T-helper 17 cell (primary cell): ENCODE measurements at regions not wholly inside any gene's neighbourhood (a gene's known extent, or its start where the extent isn't known, plus 50 kb on each side); places are given as distances from the start of the nearest gene placed in this dataset.

ENCODE experiments used
- ATAC-seq: fragments of 150-1000 bp; cut with Tn5 transposase; 2 replicates; pipeline ENCODE4 v1.10.0; 2021; ENCODE audit warnings: mild to moderate bottlenecking, moderate library complexity
- DNase-seq, 3 donors: peaks; one replicate each; pipeline versions ENCODE4 v3.0.0 to v3.0.0-alpha.2; 2020 to 2021
- H3K9me3 ChIP-seq: one replicate; pipeline ENCODE4 v1.7.0; 2013; ENCODE audit warnings: low read length, mild to moderate bottlenecking; ENCODE audit not compliant: control insufficient read depth, poor library complexity, severe bottlenecking
- H3K27ac Mint-ChIP-seq: one replicate; pipeline ENCODE4 v1.8.0; 2022; ENCODE audit warnings: mild to moderate bottlenecking, moderate library complexity, mixed read lengths
- H3K27me3 Mint-ChIP-seq: one replicate; pipeline ENCODE4 v1.8.0; 2022; ENCODE audit warnings: mixed read lengths
- H3K36me3 Mint-ChIP-seq: one replicate; pipeline ENCODE4 v1.8.0; 2022; ENCODE audit warnings: low read depth, mixed read lengths
- H3K4me1 Mint-ChIP-seq: one replicate; pipeline ENCODE4 v1.8.0; 2022; ENCODE audit warnings: mild to moderate bottlenecking, mixed read lengths
- H3K4me3 Mint-ChIP-seq: one replicate; pipeline ENCODE4 v1.8.0; 2022; ENCODE audit warnings: mild to moderate bottlenecking, moderate library complexity, mixed read lengths

- H3K9me3 ChIP-seq = no peaks in the 10 kb centered on the region
- Mint-ChIP-seq H3K4me3 (no peak overlapping the region), H3K27ac (peak overlapping the region; percentile 54), H3K4me1 (peaks cover 8% of the 10 kb centered on the region), H3K36me3 (no peaks in the 10 kb centered on the region), H3K27me3 (peaks cover 36% of the 10 kb centered on the region)
- no peak for ATAC-seq
- no peak for DNase-seq
Observed at GRCh38 chr13:30816736-30817135, 81.4 kb downstream of the ALOX5AP start.

GRCh38 chr13:30818323-30818960 is 83.1 kb downstream of the ALOX5AP start:
- peaks cover 5% of the 10 kb centered on the region for H3K4me1 Mint-ChIP-seq
- ATAC-seq = no peak
- no peak overlapping the region for H3K4me3 Mint-ChIP-seq
- no peak overlapping the region for H3K27ac Mint-ChIP-seq
- peaks cover 3% of the 10 kb centered on the region for H3K36me3 Mint-ChIP-seq
- no peak for DNase-seq
- H3K27me3 Mint-ChIP-seq = peaks cover 51% of the 10 kb centered on the region
- no peaks in the 10 kb centered on the region for H3K9me3 ChIP-seq

- Mint-ChIP-seq H3K4me1 (peaks cover 5% of the 10 kb centered on the region), H3K36me3 (peaks cover 3% of the 10 kb centered on the region), H3K27me3 (peaks cover 53% of the 10 kb centered on the region), H3K4me3 (peak overlapping the region; percentile 39), H3K27ac (no peak overlapping the region)
- DNase-seq (no peak), ATAC-seq (no peak)
- H3K9me3 ChIP-seq = no peaks in the 10 kb centered on the region
Observed at GRCh38 chr13:30819136-30819888, 84.0 kb downstream of the ALOX5AP start.

GRCh38 chr13:30821421-30821820 is 84.7 kb upstream of the MEDAG start:
- no peak for ATAC-seq
- H3K9me3 ChIP-seq = no peaks in the 10 kb centered on the region
- Mint-ChIP-seq H3K27me3 (peaks cover 69% of the 10 kb centered on the region), H3K36me3 (peaks cover 7% of the 10 kb centered on the region), H3K27ac (no peak overlapping the region), H3K4me1 (peaks cover 5% of the 10 kb centered on the region), H3K4me3 (no peak overlapping the region)
- DNase-seq = no peak

- Mint-ChIP-seq H3K27me3 (peaks cover 44% of the 10 kb centered on the region), H3K36me3 (peaks cover 7% of the 10 kb centered on the region), H3K4me3 (no peak overlapping the region), H3K4me1 (peaks cover 2% of the 10 kb centered on the region), H3K27ac (no peak overlapping the region)
- ATAC-seq = no peak
- no peak for DNase-seq
- no peaks in the 10 kb centered on the region for H3K9me3 ChIP-seq
Observed at GRCh38 chr13:30824651-30825050, 81.4 kb upstream of the MEDAG start.

- Mint-ChIP-seq H3K27ac (no peak overlapping the region), H3K4me1 (peaks cover 5% of the 10 kb centered on the region), H3K4me3 (no peak overlapping the region), H3K36me3 (peaks cover 5% of the 10 kb centered on the region), H3K27me3 (peaks cover 35% of the 10 kb centered on the region)
- H3K9me3 ChIP-seq = no peaks in the 10 kb centered on the region
- no peak for ATAC-seq
- no peak for DNase-seq
Observed at GRCh38 chr13:30826911-30827577, 79.0 kb upstream of the MEDAG start.

- no peak overlapping the region for H3K27ac Mint-ChIP-seq
Observed at GRCh38 chr13:30827578-30827925, 78.5 kb upstream of the MEDAG start.

GRCh38 chr13:30829145-30829832 is 76.8 kb upstream of the MEDAG start:
- peaks cover 7% of the 10 kb centered on the region for H3K4me1 Mint-ChIP-seq
- ATAC-seq (no peak), DNase-seq (no peak)
- no peaks in the 10 kb centered on the region for H3K9me3 ChIP-seq
- H3K36me3 Mint-ChIP-seq = peaks cover 3% of the 10 kb centered on the region
- no peak overlapping the region for H3K4me3 Mint-ChIP-seq
- H3K27me3 Mint-ChIP-seq = peaks cover 34% of the 10 kb centered on the region
- H3K27ac Mint-ChIP-seq = no peak overlapping the region

More at GRCh38 chr13:30827578-30827925, 78.5 kb upstream of the MEDAG start:
- peaks cover 3% of the 10 kb centered on the region for H3K36me3 Mint-ChIP-seq
- no peaks in the 10 kb centered on the region for H3K9me3 ChIP-seq
- peaks cover 32% of the 10 kb centered on the region for H3K27me3 Mint-ChIP-seq
- no peak for ATAC-seq
- H3K4me3 Mint-ChIP-seq = no peak overlapping the region
- peaks cover 5% of the 10 kb centered on the region for H3K4me1 Mint-ChIP-seq
- DNase-seq = no peak

GRCh38 chr13:30829833-30830637 is 76.0 kb upstream of the MEDAG start:
- no peak for ATAC-seq
- Mint-ChIP-seq H3K4me3 (no peak overlapping the region), H3K27ac (no peak overlapping the region), H3K36me3 (peaks cover 3% of the 10 kb centered on the region), H3K27me3 (peaks cover 30% of the 10 kb centered on the region), H3K4me1 (peaks cover 7% of the 10 kb centered on the region)
- DNase-seq = no peak
- H3K9me3 ChIP-seq = no peaks in the 10 kb centered on the region

GRCh38 chr13:30830638-30830965 is 75.5 kb upstream of the MEDAG start:
- Mint-ChIP-seq H3K27me3 (peaks cover 30% of the 10 kb centered on the region), H3K4me3 (no peak overlapping the region), H3K27ac (no peak overlapping the region), H3K4me1 (peaks cover 7% of the 10 kb centered on the region), H3K36me3 (peaks cover 3% of the 10 kb centered on the region)
- no peak for ATAC-seq
- H3K9me3 ChIP-seq = no peaks in the 10 kb centered on the region
- no peak for DNase-seq

GRCh38 chr13:30831515-30831914 is 74.6 kb upstream of the MEDAG start:
- Mint-ChIP-seq H3K27me3 (peaks cover 31% of the 10 kb centered on the region), H3K27ac (no peak overlapping the region), H3K36me3 (peaks cover 2% of the 10 kb centered on the region), H3K4me3 (no peak overlapping the region), H3K4me1 (peaks cover 7% of the 10 kb centered on the region)
- no peak for ATAC-seq
- no peak for DNase-seq
- no peaks in the 10 kb centered on the region for H3K9me3 ChIP-seq

GRCh38 chr13:30832377-30832776 is 73.7 kb upstream of the MEDAG start:
- Mint-ChIP-seq H3K36me3 (peaks cover 6% of the 10 kb centered on the region), H3K27ac (no peak overlapping the region), H3K27me3 (peaks cover 39% of the 10 kb centered on the region), H3K4me1 (peaks cover 7% of the 10 kb centered on the region), H3K4me3 (no peak overlapping the region)
- no peak for ATAC-seq
- DNase-seq = no peak
- H3K9me3 ChIP-seq = no peaks in the 10 kb centered on the region
